ENCODE measurements at regions not wholly inside any gene's neighbourhood (a gene's known extent, or its start where the extent isn't known, plus 50 kb on each side); places are given as distances from the start of the nearest gene placed in this dataset.
"Not testable (repeated sequence)": the region's sequence is repeated elsewhere in the genome, so short reads cannot be mapped to it uniquely, and the experiment has no call there.

- DNase-seq = no peak
Measured at GRCh38 chr10:120051671-120052070, 159.1 kb downstream of the SEC23IP start.

GRCh38 chr10:120052964-120053702, 160.6 kb downstream of the SEC23IP start:
- no peak for DNase-seq

- not testable (repeated sequence) for DNase-seq
Measured at GRCh38 chr10:120059790-120060189, 167.3 kb downstream of the SEC23IP start.

- DNase-seq = no peak
Measured at GRCh38 chr10:120067427-120067826, 174.9 kb downstream of the SEC23IP start.

GRCh38 chr10:120069700-120070099, 177.2 kb downstream of the SEC23IP start:
- no peak for DNase-seq

- no peak for DNase-seq
Measured at GRCh38 chr10:120075349-120075748, 182.8 kb downstream of the SEC23IP start.

GRCh38 chr10:120076996-120077706, 184.6 kb downstream of the SEC23IP start:
- DNase-seq = no peak

- no peak for DNase-seq
Measured at GRCh38 chr10:120077707-120078492, 185.4 kb downstream of the SEC23IP start.

- no peak for DNase-seq
Measured at GRCh38 chr10:120085096-120085796, 192.7 kb downstream of the SEC23IP start.

GRCh38 chr10:120086066-120086465, 193.5 kb downstream of the SEC23IP start:
- DNase-seq = no peak

- no peak for DNase-seq
Measured at GRCh38 chr10:120087109-120087508, 194.6 kb downstream of the SEC23IP start.

- DNase-seq = no peak
Measured at GRCh38 chr10:120095875-120096274, 203.3 kb downstream of the SEC23IP start.

GRCh38 chr10:120097766-120098165, 205.2 kb downstream of the SEC23IP start:
- no peak for DNase-seq

GRCh38 chr10:120098232-120098930, 205.9 kb downstream of the SEC23IP start:
- DNase-seq = no peak

- no peak for DNase-seq
Measured at GRCh38 chr10:120103738-120104560, 211.4 kb downstream of the SEC23IP start.

- DNase-seq = no peak
Measured at GRCh38 chr10:120105001-120105400, 212.5 kb downstream of the SEC23IP start.

GRCh38 chr10:120105492-120105891, 213.0 kb downstream of the SEC23IP start:
- DNase-seq = no peak

- no peak for DNase-seq
Measured at GRCh38 chr10:120108916-120109315, 216.4 kb downstream of the SEC23IP start.

- DNase-seq = not testable (repeated sequence)
Measured at GRCh38 chr10:120109725-120110124, 217.2 kb downstream of the SEC23IP start.

GRCh38 chr10:120110196-120110595, 217.7 kb downstream of the SEC23IP start:
- DNase-seq = no peak

GRCh38 chr10:120111628-120112027, 219.1 kb downstream of the SEC23IP start:
- no peak for DNase-seq

Data from stimulated activated CD4-positive, alpha-beta T cell treated with anti-CD3 and anti-CD28 coated beads, Interleukin-4, amount 100 ng/mL, for 4 hours (primary cell).